Stimulated activated naive CD8-positive, alpha-beta T cell treated with anti-CD3 and anti-CD28 coated beads, Interleukin-15, amount 100 ng/mL, for 72 hours (primary cell): ENCODE measurements at regions not wholly inside any gene's neighbourhood (a gene's known extent, or its start where the extent isn't known, plus 50 kb on each side); places are given as distances from the start of the nearest gene placed in this dataset.
A peak's percentile ranks its signal among the peaks of the same experiment; 100 is the strongest.
"Not testable (repeated sequence)": the region's sequence is repeated elsewhere in the genome, so short reads cannot be mapped to it uniquely, and the experiment has no call there.

ENCODE experiments used
- ATAC-seq: fragments of 150-1000 bp; cut with Tn5 transposase; 2 replicates; pipeline ENCODE4 v1.10.0; 2021; ENCODE audit warnings: mild to moderate bottlenecking, moderate library complexity
- DNase-seq, 2 donors: peaks; one replicate each; pipeline ENCODE4 v3.0.0; 2021 to 2022
- H3K27ac Mint-ChIP-seq, 2 donors: one replicate each; pipeline ENCODE4 v1.8.0; 2022; ENCODE audit warnings: mild to moderate bottlenecking in 2 of 2, mixed read lengths in 2 of 2, moderate library complexity in 2 of 2
- H3K27me3 Mint-ChIP-seq: one replicate; pipeline ENCODE4 v1.8.0; 2022; ENCODE audit warnings: mixed read lengths
- H3K4me1 Mint-ChIP-seq: one replicate; pipeline ENCODE4 v1.8.0; 2022; ENCODE audit warnings: mild to moderate bottlenecking, mixed read lengths
- H3K4me3 Mint-ChIP-seq, 2 donors: one replicate each; pipeline ENCODE4 v1.8.0; 2022; ENCODE audit warnings: mild to moderate bottlenecking in 2 of 2, mixed read lengths in 2 of 2, moderate library complexity in 1 of 2
- H3K9me3 Mint-ChIP-seq, 2 donors: one replicate each; pipeline ENCODE4 v1.8.0; 2022; ENCODE audit warnings: mixed read lengths in 2 of 2

GRCh38 chrX:109040057-109040456 is 303.7 kb upstream of the IRS4 start:
- no peaks in the 10 kb centered on the region for H3K4me1 Mint-ChIP-seq
- no peak for ATAC-seq
- no peak overlapping the region for H3K27ac Mint-ChIP-seq
- no peak for DNase-seq
- no peaks in the 10 kb centered on the region for H3K9me3 Mint-ChIP-seq
- H3K4me3 Mint-ChIP-seq: no peak overlapping the region
- H3K27me3 Mint-ChIP-seq: no peaks in the 10 kb centered on the region

- ATAC-seq: no peak
- Mint-ChIP-seq H3K27me3 (no peaks in the 10 kb centered on the region), H3K4me3 (no peak overlapping the region), H3K4me1 (no peaks in the 10 kb centered on the region), H3K9me3 (peaks cover 0 to 7% of the 10 kb centered on the region in 2 donors), H3K27ac (peak overlapping the region in 1 of 2 donors; percentile 3)
- no peak for DNase-seq
These were observed 300.3 kb upstream of the IRS4 start for GRCh38 chrX:109036624-109037023.

- DNase-seq: no peak
- Mint-ChIP-seq H3K4me3 (no peak overlapping the region), H3K4me1 (no peaks in the 10 kb centered on the region), H3K9me3 (peaks cover 0 to 5% of the 10 kb centered on the region in 2 donors), H3K27me3 (no peaks in the 10 kb centered on the region), H3K27ac (no peak overlapping the region)
- no peak for ATAC-seq
These were observed 257.5 kb upstream of the IRS4 start for GRCh38 chrX:108993909-108994308.

GRCh38 chrX:108972899-108973298 is 236.5 kb upstream of the IRS4 start:
- ATAC-seq, H3K27me3 Mint-ChIP-seq, H3K27ac Mint-ChIP-seq, DNase-seq, H3K4me1 Mint-ChIP-seq, H3K9me3 Mint-ChIP-seq, H3K4me3 Mint-ChIP-seq: not testable (repeated sequence)

GRCh38 chrX:108947205-108947604 is 210.8 kb upstream of the IRS4 start:
- DNase-seq (no peak), ATAC-seq (no peak)
- Mint-ChIP-seq H3K27ac (no peak overlapping the region), H3K9me3 (peaks cover 0 to 2% of the 10 kb centered on the region in 2 donors), H3K4me3 (no peak overlapping the region), H3K4me1 (no peaks in the 10 kb centered on the region), H3K27me3 (no peaks in the 10 kb centered on the region)

- no peak for DNase-seq
- Mint-ChIP-seq H3K4me3 (no peak overlapping the region), H3K27ac (no peak overlapping the region), H3K27me3 (no peaks in the 10 kb centered on the region), H3K9me3 (peaks cover 7 to 9% of the 10 kb centered on the region in 2 donors), H3K4me1 (no peaks in the 10 kb centered on the region)
- no peak for ATAC-seq
These were observed 210.2 kb upstream of the IRS4 start for GRCh38 chrX:108946531-108946930.

- Mint-ChIP-seq H3K27me3 (no peaks in the 10 kb centered on the region), H3K4me3 (no peak overlapping the region), H3K9me3 (peaks cover 7 to 14% of the 10 kb centered on the region in 2 donors), H3K4me1 (no peaks in the 10 kb centered on the region), H3K27ac (no peak overlapping the region)
- ATAC-seq (peak; percentile 59), DNase-seq (peak in 1 of 2 donors; percentile 7)
These were observed 209.6 kb upstream of the IRS4 start for GRCh38 chrX:108945883-108946523.

- Mint-ChIP-seq H3K4me3 (no peak overlapping the region), H3K27ac (no peak overlapping the region), H3K9me3 (peaks cover 0 to 9% of the 10 kb centered on the region in 2 donors), H3K4me1 (no peaks in the 10 kb centered on the region), H3K27me3 (no peaks in the 10 kb centered on the region)
- DNase-seq: no peak
- no peak for ATAC-seq
These were observed 178.4 kb upstream of the IRS4 start for GRCh38 chrX:108914791-108915190.

GRCh38 chrX:108903831-108904230 is 167.5 kb upstream of the IRS4 start:
- not testable (repeated sequence) for H3K27me3 Mint-ChIP-seq, ATAC-seq, H3K4me1 Mint-ChIP-seq, H3K9me3 Mint-ChIP-seq, H3K4me3 Mint-ChIP-seq, H3K27ac Mint-ChIP-seq, DNase-seq

- Mint-ChIP-seq H3K4me3 (no peak overlapping the region), H3K9me3 (peaks cover 5 to 8% of the 10 kb centered on the region in 2 donors), H3K4me1 (no peaks in the 10 kb centered on the region), H3K27ac (no peak overlapping the region), H3K27me3 (no peaks in the 10 kb centered on the region)
- ATAC-seq: no peak
- no peak for DNase-seq
These were observed 164.0 kb upstream of the IRS4 start for GRCh38 chrX:108900333-108900732.

- not testable (repeated sequence) for DNase-seq, ATAC-seq, H3K27me3 Mint-ChIP-seq, H3K4me1 Mint-ChIP-seq, H3K4me3 Mint-ChIP-seq, H3K27ac Mint-ChIP-seq
- H3K9me3 Mint-ChIP-seq: peaks cover 5 to 21% of the 10 kb centered on the region in 2 donors
These were observed 160.0 kb upstream of the IRS4 start for GRCh38 chrX:108896349-108896748.

GRCh38 chrX:108892501-108892900 is 156.1 kb upstream of the IRS4 start:
- no peak for DNase-seq
- no peak overlapping the region for H3K27ac Mint-ChIP-seq
- peaks cover 5 to 21% of the 10 kb centered on the region in 2 donors for H3K9me3 Mint-ChIP-seq

GRCh38 chrX:108875548-108875947 is 139.2 kb upstream of the IRS4 start:
- DNase-seq: no peak
- no peaks in the 10 kb centered on the region for H3K27me3 Mint-ChIP-seq
- H3K27ac Mint-ChIP-seq: no peak overlapping the region
- H3K4me3 Mint-ChIP-seq: no peak overlapping the region
- no peak for ATAC-seq
- H3K4me1 Mint-ChIP-seq: no peaks in the 10 kb centered on the region
- H3K9me3 Mint-ChIP-seq: peaks cover 5 to 19% of the 10 kb centered on the region in 2 donors

More at GRCh38 chrX:108892501-108892900, 156.1 kb upstream of the IRS4 start:
- Mint-ChIP-seq H3K4me3 (no peak overlapping the region), H3K27me3 (no peaks in the 10 kb centered on the region), H3K4me1 (no peaks in the 10 kb centered on the region)
- no peak for ATAC-seq

GRCh38 chrX:108843039-108843438 is 106.7 kb upstream of the IRS4 start:
- H3K4me1 Mint-ChIP-seq, H3K27ac Mint-ChIP-seq, H3K9me3 Mint-ChIP-seq, H3K27me3 Mint-ChIP-seq, H3K4me3 Mint-ChIP-seq, ATAC-seq, DNase-seq: not testable (repeated sequence)

- Mint-ChIP-seq H3K4me1 (no peaks in the 10 kb centered on the region), H3K9me3 (peaks cover 0 to 7% of the 10 kb centered on the region in 2 donors), H3K27me3 (no peaks in the 10 kb centered on the region), H3K27ac (no peak overlapping the region), H3K4me3 (no peak overlapping the region)
- DNase-seq (no peak), ATAC-seq (no peak)
These were observed 97.6 kb upstream of the IRS4 start for GRCh38 chrX:108833993-108834392.

- Mint-ChIP-seq H3K27ac (no peak overlapping the region), H3K27me3 (no peaks in the 10 kb centered on the region), H3K4me1 (no peaks in the 10 kb centered on the region), H3K4me3 (no peak overlapping the region), H3K9me3 (no peaks in the 10 kb centered on the region)
- no peak for DNase-seq
- no peak for ATAC-seq
These were observed 75.5 kb upstream of the IRS4 start for GRCh38 chrX:108811891-108812290.

- no peak overlapping the region for H3K27ac Mint-ChIP-seq
- DNase-seq (no peak), ATAC-seq (no peak)
- H3K4me3 Mint-ChIP-seq: no peak overlapping the region
- H3K9me3 Mint-ChIP-seq: peaks cover 0 to 5% of the 10 kb centered on the region in 2 donors
- H3K4me1 Mint-ChIP-seq: no peaks in the 10 kb centered on the region
- H3K27me3 Mint-ChIP-seq: no peaks in the 10 kb centered on the region
These were observed 58.9 kb upstream of the IRS4 start for GRCh38 chrX:108795240-108795639.
